SK-MEL-5 (cell line): ENCODE measurements at regions not wholly inside any gene's neighbourhood (a gene's known extent, or its start where the extent isn't known, plus 50 kb on each side); places are given as distances from the start of the nearest gene placed in this dataset.

Experiments
- DNase-seq: peaks from one replicate; pipeline ENCODE4 v3.0.0-alpha.2; 2016; ENCODE audit warnings: low read depth, low spot score
- in situ Hi-C: cut with HindIII; loops from 2 replicates; pipeline ENCODE4 v1.10.0; 2016; ENCODE audit warnings: low sequenced_read_pairs, high pct_unique_total_duplicates, low pct_unique_long_range_greater_than_20kb

DNA sequence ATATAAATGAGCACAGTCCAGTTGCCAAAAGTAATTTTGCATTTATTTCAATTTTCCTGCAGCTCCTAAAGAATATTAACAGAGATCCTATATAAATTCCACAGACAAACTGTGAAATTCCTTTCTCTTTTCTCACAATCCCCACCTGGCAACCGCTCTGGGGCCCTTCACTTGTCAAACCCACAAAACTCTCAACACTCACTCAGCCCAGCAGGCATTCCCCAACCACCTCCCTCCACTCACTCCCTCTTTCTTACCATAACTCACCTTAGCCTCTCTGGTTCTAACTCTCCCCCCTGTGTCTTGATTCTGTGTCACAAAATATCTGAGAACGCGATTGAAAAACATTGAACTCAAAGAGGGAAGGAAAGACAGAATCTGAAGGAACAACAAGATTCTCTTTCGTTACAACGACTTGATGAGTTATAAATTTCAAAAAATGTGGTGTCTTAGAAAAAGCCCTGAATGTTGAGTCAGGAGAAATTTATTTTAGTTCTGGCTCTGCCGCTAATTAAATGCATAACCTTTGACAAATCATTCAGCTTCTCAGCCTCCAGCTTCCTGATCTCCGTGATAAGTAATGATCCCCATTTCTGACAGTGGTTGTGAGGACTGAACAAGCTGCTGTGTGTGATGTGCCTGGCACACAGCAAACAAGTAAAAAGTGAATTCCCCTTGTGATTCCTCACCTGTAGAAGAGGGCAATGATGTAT, 87.9 kb downstream of the UNC5CL start:
- in situ Hi-C loops, result no loop called here
- DNase-seq, result no peak

DNA sequence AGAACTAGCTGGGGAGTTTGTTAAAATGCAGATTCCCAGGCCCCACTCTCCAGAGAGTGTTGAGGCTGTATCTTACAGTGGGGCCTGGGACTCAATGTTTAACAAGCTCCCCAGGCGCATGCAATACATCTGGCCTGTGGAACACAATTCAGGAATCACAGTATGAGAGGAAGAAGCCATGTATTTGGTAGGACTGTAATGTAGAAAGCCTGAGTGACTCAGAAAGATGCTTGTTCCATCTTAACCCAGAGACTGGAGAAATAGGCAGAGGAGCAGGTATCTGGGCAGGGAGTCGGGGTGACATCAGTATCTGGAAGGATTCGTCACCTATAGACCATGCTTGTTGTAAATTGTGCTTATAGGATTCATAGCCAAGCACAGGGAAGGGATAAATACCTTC, 90.5 kb downstream of the UNC5CL start:
- in situ Hi-C loops, result no loop called here
- DNase-seq, result no peak

DNA sequence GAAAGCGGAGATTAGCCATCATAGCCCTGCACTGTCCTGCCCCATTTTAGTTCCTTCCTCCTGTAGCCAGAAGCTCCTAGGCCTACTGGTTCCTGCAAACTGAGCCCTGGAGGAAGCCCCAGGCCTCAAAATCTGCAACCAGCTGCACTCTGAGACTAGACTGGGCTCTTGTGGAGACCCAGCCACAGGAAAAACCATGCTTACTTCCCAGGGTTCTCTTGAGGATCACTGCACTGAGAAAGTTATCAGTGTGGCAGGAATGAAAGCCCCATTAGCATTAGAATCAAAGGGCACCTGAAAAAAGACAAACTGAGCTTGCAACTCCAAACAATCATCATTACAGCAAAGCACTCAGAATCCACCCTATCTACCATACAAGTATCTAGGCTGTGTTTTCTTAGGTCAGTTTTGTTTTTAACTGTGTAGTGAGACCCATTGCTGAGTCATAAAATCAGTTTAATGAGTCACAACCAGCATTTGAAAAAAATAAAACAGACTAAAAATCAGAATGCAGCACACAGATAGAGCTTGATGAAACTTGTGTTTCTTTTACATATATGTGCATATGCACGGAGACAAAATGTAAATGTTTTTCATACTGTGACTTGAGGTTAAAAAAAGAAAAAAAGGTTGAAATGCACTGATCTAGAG, 91.0 kb downstream of the UNC5CL start:
- in situ Hi-C loops, result no loop called here
- no peak for DNase-seq

DNA sequence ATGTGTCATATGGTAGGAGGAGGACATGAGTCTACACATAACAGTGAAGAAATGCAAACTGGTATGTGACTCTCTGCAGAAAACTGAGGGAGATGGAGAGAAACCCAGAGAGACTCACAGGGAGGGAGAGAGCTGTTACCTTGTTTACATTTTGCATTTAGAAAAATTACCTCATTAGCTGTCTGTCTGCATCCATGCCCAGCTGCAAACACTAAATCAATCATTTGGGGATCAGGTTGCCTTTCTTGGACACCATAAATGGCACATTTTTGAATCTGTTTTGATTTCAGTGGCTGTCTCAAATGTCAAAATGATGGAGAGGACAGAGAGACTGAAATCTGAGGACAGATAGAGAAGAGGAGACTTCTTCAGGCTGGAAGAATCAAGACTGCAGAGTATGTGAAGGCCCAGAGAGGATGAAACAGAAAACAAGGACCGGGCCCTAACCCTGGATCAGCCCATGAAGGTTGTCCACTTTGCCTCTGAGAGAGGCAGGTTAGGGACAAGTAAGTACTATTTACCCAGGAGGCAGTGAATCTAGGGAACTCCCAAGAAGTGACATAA, 92.2 kb downstream of the UNC5CL start:
- no peak for DNase-seq
- in situ Hi-C loops, result no loop called here

DNA sequence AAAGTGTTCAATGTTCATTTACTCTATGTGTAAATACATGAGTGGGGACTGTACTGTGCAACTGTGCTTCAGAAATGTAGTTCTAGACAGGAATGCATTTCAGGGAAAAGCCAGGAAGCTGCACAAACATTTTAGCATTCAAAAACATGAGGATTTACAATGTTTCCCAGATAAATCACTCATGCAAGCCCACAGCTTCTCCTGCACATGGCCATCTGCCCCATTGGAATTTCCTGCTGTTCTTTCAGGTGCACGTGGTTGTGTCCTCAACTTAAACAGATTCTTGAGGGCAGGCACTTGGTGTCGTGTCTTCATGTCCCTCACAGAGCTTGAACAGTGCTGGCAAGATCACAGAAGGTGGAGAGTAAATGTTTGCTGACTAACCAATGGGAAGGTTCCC, 101.5 kb downstream of the UNC5CL start:
- no peak for DNase-seq
- in situ Hi-C loops, result no loop called here

DNA sequence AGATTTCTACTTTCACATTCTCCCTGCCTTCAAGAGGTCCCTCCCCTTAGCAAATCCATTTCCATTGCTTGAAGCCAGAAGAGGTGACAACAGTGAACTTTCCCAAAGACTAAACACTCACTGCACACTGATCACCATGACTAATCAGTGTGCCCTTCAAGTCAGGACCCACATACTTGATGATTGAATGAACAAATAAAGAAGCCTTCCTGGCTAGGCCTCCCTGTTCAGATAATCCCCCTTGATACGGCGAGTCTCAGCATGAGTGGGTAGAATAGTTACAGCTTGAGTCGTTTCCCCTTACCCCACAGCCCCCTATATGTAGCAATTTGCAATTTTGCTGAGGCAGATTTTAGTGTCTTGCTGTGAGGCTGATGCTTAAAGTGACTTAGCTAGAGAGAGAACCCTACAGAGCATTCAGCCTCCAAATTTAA, 102.2 kb downstream of the UNC5CL start:
- in situ Hi-C loops, result no loop called here
- DNase-seq, result no peak

DNA sequence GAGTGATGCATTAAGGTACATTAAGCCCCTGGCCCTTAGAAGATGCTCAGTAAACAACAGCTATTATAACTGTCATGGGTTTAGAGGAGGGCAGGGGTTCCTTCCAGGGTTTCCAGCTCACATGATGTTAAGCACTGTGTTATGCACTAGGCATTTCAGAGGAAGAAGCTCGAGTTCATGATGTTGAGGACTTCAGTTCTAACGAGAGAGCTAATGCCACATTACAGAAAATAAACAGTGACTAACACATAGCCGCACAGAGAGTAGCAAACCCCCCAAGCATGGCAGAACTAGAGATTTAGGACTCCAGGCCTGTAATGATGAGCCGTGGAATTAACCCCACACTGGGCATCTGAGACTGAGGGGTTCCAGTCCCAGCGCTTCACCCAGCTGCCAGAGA, 105.2 kb downstream of the UNC5CL start:
- DNase-seq, result no peak
- in situ Hi-C loops, result no loop called here

DNA sequence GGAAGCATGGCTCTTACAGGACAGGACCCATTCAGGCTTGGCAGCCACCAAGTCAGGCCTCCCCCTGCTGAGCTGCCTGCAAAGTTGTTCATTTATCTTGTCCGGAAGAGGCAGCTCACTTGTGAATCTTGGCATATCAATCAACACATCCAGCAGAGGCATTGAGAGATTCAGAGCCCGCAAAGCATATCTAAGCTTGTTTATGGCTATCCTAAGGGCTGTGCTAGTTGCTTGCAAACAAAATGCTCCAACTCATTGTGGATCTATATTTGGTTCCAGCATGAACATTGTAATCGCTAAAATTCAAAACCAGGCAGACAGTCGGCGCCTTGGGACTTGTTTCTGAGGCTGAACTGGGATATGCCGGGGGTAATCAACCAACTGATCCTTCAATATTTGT, 106.1 kb downstream of the UNC5CL start:
- in situ Hi-C loops, result no loop called here
- DNase-seq, result no peak

DNA sequence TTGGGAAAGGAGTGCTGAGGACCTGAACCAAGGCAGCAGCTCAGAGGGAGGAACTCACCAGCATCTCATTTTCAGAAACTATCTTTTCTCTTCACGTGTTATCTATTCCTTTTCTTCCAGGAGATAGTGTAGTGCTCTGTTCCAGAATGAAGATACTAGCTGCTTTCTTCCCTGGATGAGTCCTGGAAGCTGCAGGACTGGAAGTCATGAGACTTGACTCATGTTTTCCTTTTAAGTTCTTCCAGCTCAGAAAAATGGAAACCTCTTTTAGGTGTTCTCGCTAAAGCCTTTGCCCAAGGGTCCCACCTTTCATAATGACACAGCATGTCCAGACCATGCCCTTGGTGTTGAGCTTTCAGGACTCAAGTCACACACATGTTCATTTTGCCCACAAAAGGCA, 106.7 kb downstream of the UNC5CL start:
- DNase-seq, result no peak
- in situ Hi-C loops, result no loop called here

DNA sequence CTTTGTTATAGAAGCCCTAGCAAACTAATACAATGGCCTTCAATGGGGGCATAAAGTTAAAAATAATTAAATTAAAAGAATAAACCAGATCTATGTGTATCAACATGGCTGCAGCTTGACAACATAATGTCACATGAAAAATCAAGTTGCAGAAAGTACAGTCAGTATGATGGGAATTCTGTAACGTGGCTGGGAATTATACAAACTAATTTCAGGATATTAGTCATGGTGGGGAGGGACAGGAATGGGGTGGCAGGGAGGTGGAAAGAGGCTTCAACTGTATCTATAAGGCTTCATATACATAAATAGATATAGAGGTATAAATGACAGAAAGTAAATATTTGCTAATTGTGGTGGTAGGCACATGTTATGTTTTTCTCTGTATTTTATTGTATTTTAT, 107.1 kb downstream of the UNC5CL start:
- in situ Hi-C loops, result no loop called here

DNA sequence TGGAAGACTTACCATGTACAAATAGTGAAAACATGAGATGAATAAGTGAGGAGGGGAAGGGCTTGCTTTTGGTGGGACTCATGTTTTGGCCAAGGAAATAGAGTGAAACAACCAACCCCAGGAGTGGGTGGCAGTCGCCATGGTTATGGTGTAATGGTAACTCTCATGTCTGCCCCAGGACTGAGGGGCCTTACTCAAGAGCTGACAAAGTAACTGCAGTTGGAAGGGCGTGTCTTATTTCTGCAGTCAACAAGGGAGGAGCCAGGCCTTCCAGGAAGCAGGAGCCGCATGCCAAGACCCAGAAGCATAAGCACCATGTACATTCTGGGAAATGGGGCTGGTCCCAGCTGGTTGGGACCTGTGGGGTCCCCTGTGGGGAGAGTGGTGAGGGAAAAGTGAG, 108.5 kb downstream of the UNC5CL start:
- in situ Hi-C loops, result no loop called here
- DNase-seq, result no peak

More for the DNA sequence above, 107.1 kb downstream of the UNC5CL start:
- DNase-seq, result no peak

DNA sequence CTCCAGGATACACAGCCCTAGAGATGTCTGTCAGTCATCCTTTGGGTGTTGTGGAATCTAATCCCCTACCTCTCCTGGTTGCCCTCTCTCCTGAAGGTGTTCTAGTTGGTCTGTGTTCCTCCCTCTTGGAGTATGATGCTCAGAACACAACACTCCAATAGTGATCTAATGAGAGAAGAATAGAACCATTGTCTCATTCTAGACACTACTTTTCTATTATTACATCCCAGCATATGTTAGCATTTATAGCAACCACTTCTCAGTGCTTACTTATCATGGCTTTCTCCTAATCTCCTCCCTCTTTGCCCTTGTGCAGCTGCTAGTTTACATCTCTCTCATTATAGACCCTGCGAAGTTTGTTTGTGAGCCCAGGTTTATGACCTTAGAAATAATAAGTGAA, 109.0 kb downstream of the UNC5CL start:
- in situ Hi-C loops, result no loop called here

DNA sequence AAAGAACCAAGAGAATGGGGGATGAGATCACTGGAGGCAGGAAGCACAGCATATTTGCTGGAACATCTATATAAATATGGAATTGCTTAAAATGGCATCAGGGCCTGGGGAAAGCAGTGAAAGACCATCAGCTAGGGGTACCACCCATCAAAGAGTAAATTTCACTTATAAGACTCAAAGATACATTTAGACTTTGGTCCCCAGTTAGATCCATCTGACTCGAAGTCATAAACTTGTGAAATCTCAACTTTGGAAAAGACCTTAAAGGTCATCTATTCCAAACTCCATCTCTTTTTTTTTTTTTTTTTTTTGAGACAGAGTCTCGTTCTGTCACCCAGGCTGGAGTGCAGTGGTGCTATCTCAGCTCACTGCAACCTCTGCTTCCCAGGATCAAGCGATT, 109.8 kb downstream of the UNC5CL start:
- in situ Hi-C loops, result no loop called here
- no peak for DNase-seq

More for the DNA sequence above, 109.0 kb downstream of the UNC5CL start:
- no peak for DNase-seq

DNA sequence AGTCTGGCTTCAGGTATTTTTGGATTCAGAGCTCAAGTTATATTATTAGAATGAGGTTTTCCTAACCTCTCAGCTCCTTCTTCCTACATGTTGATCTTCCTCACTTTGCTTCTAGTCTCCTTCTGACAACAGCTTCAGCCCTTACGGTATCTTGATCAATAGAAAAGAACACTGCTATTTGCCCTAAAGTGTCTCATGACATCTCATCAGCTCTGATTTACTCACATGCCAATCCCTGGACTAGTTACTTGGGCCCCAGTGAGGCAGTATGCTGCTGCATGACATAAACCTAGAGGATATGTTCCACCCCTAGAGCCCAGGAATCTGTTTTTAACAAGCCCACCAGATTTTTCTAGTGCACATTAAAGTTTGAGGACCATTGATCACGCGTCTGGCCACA, 110.3 kb downstream of the UNC5CL start:
- DNase-seq, result no peak
- in situ Hi-C loops, result no loop called here

DNA sequence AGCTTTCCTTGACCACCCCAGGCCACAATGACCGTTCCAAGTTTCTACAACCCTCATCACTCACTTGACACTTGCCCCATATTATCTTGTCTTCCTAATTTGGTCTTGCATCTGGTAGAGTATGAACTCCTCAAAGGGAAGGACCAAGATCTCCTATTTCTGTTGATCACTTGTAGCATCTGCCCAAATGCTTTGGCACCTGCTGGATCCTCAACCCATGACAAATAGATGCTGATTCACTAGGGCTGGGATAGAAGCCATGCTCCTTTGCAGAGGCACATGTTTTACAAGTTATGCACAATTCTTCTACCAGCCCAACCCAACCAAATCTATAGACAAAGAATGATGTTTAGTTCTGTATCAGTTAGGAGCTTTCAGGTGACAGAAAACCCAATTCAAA, 110.7 kb downstream of the UNC5CL start:
- in situ Hi-C loops, result no loop called here
- DNase-seq, result no peak

DNA sequence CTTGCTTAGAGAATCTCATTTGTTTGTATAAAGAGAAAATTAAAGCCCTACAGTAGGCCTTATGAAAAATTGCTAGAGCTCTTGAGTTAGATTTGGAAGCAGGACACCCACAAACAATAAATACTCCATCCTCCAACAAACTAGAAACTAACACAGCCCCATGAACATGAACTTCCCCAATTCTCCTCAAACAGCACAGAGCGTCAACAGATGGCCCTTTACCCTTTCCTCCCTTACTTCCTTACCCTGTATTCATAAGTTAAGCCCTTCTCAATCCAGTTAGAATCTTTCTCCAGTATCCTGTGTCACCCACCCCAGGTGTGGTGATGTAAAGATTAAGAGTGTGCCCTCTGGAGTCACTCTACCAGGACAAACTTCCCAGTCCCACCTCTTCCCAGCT, 113.7 kb downstream of the UNC5CL start:
- in situ Hi-C loops, result no loop called here
- DNase-seq, result no peak

DNA sequence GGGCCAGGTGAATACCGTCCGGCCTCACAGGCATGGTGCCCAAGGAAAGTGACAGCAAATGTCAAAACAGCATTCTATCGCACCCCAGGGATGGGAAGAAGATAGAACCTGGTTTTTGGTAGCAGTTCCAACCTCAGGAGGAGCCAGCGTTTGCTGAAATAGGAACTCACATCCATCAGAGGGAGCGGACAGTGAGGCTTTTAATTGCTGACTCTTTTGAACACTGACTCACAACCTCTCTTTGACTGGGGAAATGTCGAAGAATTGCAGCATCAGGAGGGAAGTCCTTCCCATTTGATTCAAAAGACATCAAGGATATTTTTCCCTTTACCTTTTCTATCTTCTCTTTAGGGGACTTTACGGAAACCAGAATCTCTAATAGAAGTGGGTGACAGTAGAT, 114.2 kb downstream of the UNC5CL start:
- in situ Hi-C loops, result no loop called here
- no peak for DNase-seq

DNA sequence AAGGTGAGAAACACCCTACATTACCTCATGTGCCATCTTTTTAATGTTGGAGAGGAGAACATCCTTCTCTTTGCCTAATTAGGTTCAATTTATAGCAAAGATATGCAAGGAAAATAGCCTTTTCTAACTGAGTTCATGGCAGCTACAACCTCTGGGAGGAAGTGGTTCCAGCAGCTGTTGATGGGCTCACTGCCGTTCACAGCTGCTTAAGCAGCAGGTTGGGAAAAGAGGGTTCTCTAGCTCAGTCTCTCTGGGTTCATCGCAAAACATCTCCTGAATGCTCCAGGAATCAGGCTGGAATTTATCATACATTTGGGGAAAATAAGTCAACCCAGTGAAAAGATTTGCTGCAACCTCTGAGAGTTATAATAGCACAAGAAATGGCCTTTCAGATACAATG, 115.1 kb downstream of the UNC5CL start:
- in situ Hi-C loops, result no loop called here
- DNase-seq, result no peak

DNA sequence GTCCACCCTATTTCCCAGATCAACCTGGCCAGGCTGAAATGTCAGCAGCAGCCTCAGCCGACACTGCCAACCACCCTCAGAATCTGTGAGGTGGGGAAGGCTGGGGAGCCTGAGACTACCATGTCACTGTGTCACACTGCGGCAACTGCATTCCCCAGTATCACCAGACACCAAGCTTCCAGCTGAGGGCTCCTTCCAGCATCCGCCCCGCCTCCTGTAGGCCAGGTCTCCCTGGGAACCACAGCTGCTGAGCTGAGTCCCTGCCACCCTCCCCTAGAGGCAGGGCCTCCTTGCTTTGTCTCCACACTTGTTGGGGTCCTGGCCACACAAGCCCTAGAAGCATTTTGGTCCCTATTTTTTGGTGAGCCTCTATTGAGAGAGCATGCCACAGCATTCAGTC, 115.7 kb downstream of the UNC5CL start:
- DNase-seq, result no peak

More for the DNA sequence above, 115.7 kb downstream of the UNC5CL start:
- in situ Hi-C loops, result no loop called here
